Panc1 (cell line): ENCODE measurements at regions not wholly inside any gene's neighbourhood (a gene's known extent, or its start where the extent isn't known, plus 50 kb on each side); places are given as distances from the start of the nearest gene placed in this dataset.
A peak's percentile ranks its signal among the peaks of the same experiment; 100 is the strongest.

ENCODE experiments used
- ATAC-seq: fragments of 200-7000 bp; cut with Tn5 transposase; 2 replicates; pipeline ENCODE4 v1.9.1; 2020; ENCODE audit warnings: mild to moderate bottlenecking, moderate library complexity
- BruUV-seq: library from RNA; stranded (reverse); fragments of 400-500 nt; replicated peaks from 2 replicates; lab custom pipeline; 2021; lab: Mats Ljungman, UMichigan
- CTCF ChIA-PET: fragments of 300-600 bp; sonication (Branson Sonifier 250); formaldehyde crosslinking; loops from one replicate; lab custom pipeline; 2022; ENCODE audit warnings: antibody characterized with exemption; lab: Charles Lee
- POLR2A ChIA-PET: fragments of 300-600 bp; sonication (Branson Sonifier 250); formaldehyde crosslinking; loops from one replicate; lab custom pipeline; 2022; ENCODE audit warnings: antibody characterized with exemption; lab: Charles Lee
- DNase-seq: peaks from one replicate; pipeline ENCODE4 v3.0.0-alpha.2; 2010; ENCODE audit warnings: low read depth, low spot score
- H3K27ac ChIP-seq: 2 replicates; pipeline ENCODE4 v1.5.1; 2011; ENCODE audit warnings: mild to moderate bottlenecking, low read length, inconsistent platforms
- H3K27me3 ChIP-seq: fragments of 200-500 bp; sonication (Bioruptor generic); 2 replicates; pipeline ENCODE4 v1.6.0; 2014; ENCODE audit warnings: low read length, inconsistent platforms; ENCODE audit not compliant: control insufficient read depth, insufficient read depth
- H3K36me3 ChIP-seq: fragments of 200-500 bp; sonication (Bioruptor generic); 2 replicates; pipeline ENCODE4 v1.5.1; 2014; ENCODE audit warnings: inconsistent platforms, mild to moderate bottlenecking, low read length, moderate library complexity; ENCODE audit not compliant: control insufficient read depth, insufficient read depth
- H3K4me1 ChIP-seq: 2 replicates; pipeline ENCODE4 v1.5.1; 2011; ENCODE audit warnings: inconsistent platforms, mild to moderate bottlenecking, low read length, moderate library complexity; ENCODE audit not compliant: control insufficient read depth, insufficient read depth
- H3K4me3 ChIP-seq, 2 experiments: 2 replicates each; pipeline ENCODE4 v1.5.1; 2011 to 2012; ENCODE audit warnings: low read depth in 2 of 2, low read length in 2 of 2, mild to moderate bottlenecking in 2 of 2, inconsistent platforms in 1 of 2, moderate library complexity in 1 of 2
- H3K9me3 ChIP-seq: fragments of 200-500 bp; sonication (Bioruptor generic); 2 replicates; pipeline ENCODE4 v1.5.1; 2014; ENCODE audit warnings: low read depth, mild to moderate bottlenecking, inconsistent platforms, low read length, moderate library complexity; ENCODE audit not compliant: control insufficient read depth, insufficient read depth
- CTCF ChIP-seq: fragments of 450-650 bp; IDR thresholded peaks from 2 replicates; pipeline ENCODE4 v1.5.1; 2017; ENCODE audit warnings: mild to moderate bottlenecking
- POLR2AphosphoS5 ChIP-seq: IDR thresholded peaks from 2 replicates; pipeline ENCODE4 v1.6.1; 2012; ENCODE audit warnings: mild to moderate bottlenecking, low read depth, low read length, moderate library complexity
- REST ChIP-seq, 2 experiments: IDR thresholded peaks; 2 replicates each; pipeline ENCODE4 v1.6.1; 2011 to 2012; ENCODE audit warnings: low read depth in 2 of 2, control low read depth in 1 of 2, low read length in 1 of 2, mild to moderate bottlenecking in 1 of 2, moderate library complexity in 1 of 2; ENCODE audit not compliant: insufficient read depth in 1 of 2
- SIN3A ChIP-seq: IDR thresholded peaks from 2 replicates; pipeline ENCODE4 v1.6.1; 2012; ENCODE audit warnings: low read depth, mild to moderate bottlenecking, low read length, moderate library complexity, borderline replicate concordance; ENCODE audit not compliant: insufficient read depth
- TCF7L2 ChIP-seq: IDR thresholded peaks from 2 replicates; pipeline ENCODE4 v1.6.1; 2011; ENCODE audit warnings: mild to moderate bottlenecking, low read depth, low read length, inconsistent platforms
- in situ Hi-C: cut with HindIII; loops from 2 replicates; pipeline ENCODE4 v1.10.0; 2016; ENCODE audit warnings: low sequenced_read_pairs, low pct_unique_long_range_greater_than_20kb
- intact Hi-C: fragments of 100-400 bp; cut with micrococcal nuclease; formaldehyde crosslinking; loops from one replicate; pipeline ENCODE4 v1.10.0; 2022; ENCODE audit not compliant: unreplicated experiment

- H3K4me3 ChIP-seq, result no peak overlapping the region
- H3K27ac ChIP-seq, result no peak overlapping the region
- in situ Hi-C loops (loop anchor here (5.0 kb wide), 1 partner anchor 70 kb away; the partner anchor contains the start of gene VOPP1), intact Hi-C loops (loop anchor here (2.0 to 10.0 kb wide), 3 partner anchors 81 to 433 kb away; partner anchors contain the start of gene NIPSNAP2)
- no peaks in the 10 kb centered on the region for H3K9me3 ChIP-seq
- no peak for TF ChIP-seq POLR2AphosphoS5
- no peak for TF ChIP-seq TCF7L2
- no peak for TF ChIP-seq CTCF
- TF ChIP-seq REST (IDR thresholded peaks at IDR 0.05; ENCODE audit: insufficient read depth in 1 of 2, low read depth in 2 of 2, low read length in 1 of 2), result no peak
- no peak for TF ChIP-seq SIN3A
- H3K4me1 ChIP-seq, result no peaks in the 10 kb centered on the region
- DNase-seq (no peak), ATAC-seq (no peak)
- POLR2A ChIA-PET, result no interaction called here
- BruUV-seq, result no TSS peak
- no peaks in the 10 kb centered on the region for H3K36me3 ChIP-seq
- H3K27me3 ChIP-seq, result no peaks in the 10 kb centered on the region; the same call in 1 of the 2 replicates
- CTCF ChIA-PET, result interaction anchor here (0.5 to 1.6 kb wide), 8 partner anchors 21 to 432 kb away, joined by 3 to 11 read pairs (median 4); partner anchors contain the start of gene NIPSNAP2
Observed at GRCh38 chr7:55641811-55642210, 69.5 kb upstream of the VOPP1 start.

GRCh38 chr7:55641273-55641691 is 69.0 kb upstream of the VOPP1 start:
- in situ Hi-C loops (loop anchor here (5.0 kb wide), 1 partner anchor 69 kb away; the partner anchor contains the start of gene VOPP1), intact Hi-C loops (loop anchor here (2.0 to 10.0 kb wide), 3 partner anchors 82 to 434 kb away; partner anchors contain the start of gene NIPSNAP2)
- ATAC-seq (peak; percentile 98), DNase-seq (peak; percentile 72)
- ChIA-PET POLR2A (no interaction called here), CTCF (interaction anchor here (0.5 to 1.6 kb wide), 8 partner anchors 22 to 432 kb away, joined by 3 to 11 read pairs (median 4); partner anchors contain the start of gene NIPSNAP2)
- H3K27me3 ChIP-seq, result no peaks in the 10 kb centered on the region; the same call in 1 of the 2 replicates
- no TSS peak for BruUV-seq
- TF ChIP-seq CTCF (peak; percentile 85), REST (IDR thresholded peaks at IDR 0.05; ENCODE audit: insufficient read depth in 1 of 2, low read depth in 2 of 2, low read length in 1 of 2) (no peak)
- H3K36me3 ChIP-seq, result no peaks in the 10 kb centered on the region
- no peaks in the 10 kb centered on the region for H3K4me1 ChIP-seq
- H3K4me3 ChIP-seq, result no peak overlapping the region
- no peaks in the 10 kb centered on the region for H3K9me3 ChIP-seq
- no peak overlapping the region for H3K27ac ChIP-seq
